Natural killer cell treated with Interleukin-12 subunit alpha and Interleukin-12 subunit beta and Interleukin-15 and Interleukin-18, amount 100 ng/mL, for 72 hours (primary cell): ENCODE measurements at regions not wholly inside any gene's neighbourhood (a gene's known extent, or its start where the extent isn't known, plus 50 kb on each side); places are given as distances from the start of the nearest gene placed in this dataset.
A peak's percentile ranks its signal among the peaks of the same experiment; 100 is the strongest.

Experiments used
- ATAC-seq, 2 donors: fragments of 150-1000 bp; cut with Tn5 transposase in 1 of 2; sonication (Bioruptor Pico), chemical (Tn5 transposase) in 1 of 2; 2 replicates each; pipeline ENCODE4 v1.10.0; 2021
- DNase-seq: peaks from one replicate; pipeline ENCODE4 v3.0.0; 2022; ENCODE audit warnings: low spot score
- H3K27ac Mint-ChIP-seq, 2 donors: 1 replicate in 1 of 2; 2 replicates in 1 of 2; pipeline ENCODE4 v1.8.0; 2022; ENCODE audit warnings: mixed read lengths in 2 of 2, mild to moderate bottlenecking in 1 of 2, moderate library complexity in 1 of 2
- H3K27me3 Mint-ChIP-seq, 2 donors: 1 replicate in 1 of 2; 2 replicates in 1 of 2; pipeline ENCODE4 v1.8.0; 2022; ENCODE audit warnings: mixed read lengths in 2 of 2
- H3K36me3 Mint-ChIP-seq: one replicate; pipeline ENCODE4 v1.8.0; 2022; ENCODE audit warnings: mixed read lengths
- H3K4me1 Mint-ChIP-seq, 2 donors: 1 replicate in 1 of 2; 2 replicates in 1 of 2; pipeline ENCODE4 v1.8.0; 2022; ENCODE audit warnings: low read depth in 2 of 2, mixed read lengths in 2 of 2, mild to moderate bottlenecking in 1 of 2
- H3K4me3 Mint-ChIP-seq: one replicate; pipeline ENCODE4 v1.8.0; 2022; ENCODE audit warnings: mixed read lengths
- H3K9me3 Mint-ChIP-seq: 2 replicates; pipeline ENCODE4 v1.8.0; 2022; ENCODE audit warnings: mixed read lengths

GRCh38 chr3:127033171-127033570, 50.3 kb downstream of the PLXNA1 start:
- no peak overlapping the region for H3K27ac Mint-ChIP-seq
- no peaks in the 10 kb centered on the region for H3K27me3 Mint-ChIP-seq
- H3K36me3 Mint-ChIP-seq, result no peaks in the 10 kb centered on the region
- no peaks in the 10 kb centered on the region for H3K4me1 Mint-ChIP-seq
- H3K4me3 Mint-ChIP-seq, result no peak overlapping the region
- H3K9me3 Mint-ChIP-seq, result no peaks in the 10 kb centered on the region
- DNase-seq, result no peak
- ATAC-seq, result no peak

GRCh38 chr3:127033786-127034185, 50.9 kb downstream of the PLXNA1 start:
- no peak for ATAC-seq
- no peaks in the 10 kb centered on the region for H3K36me3 Mint-ChIP-seq
- no peaks in the 10 kb centered on the region for H3K9me3 Mint-ChIP-seq
- no peak overlapping the region for H3K27ac Mint-ChIP-seq
- no peak for DNase-seq
- no peak overlapping the region for H3K4me3 Mint-ChIP-seq
- H3K4me1 Mint-ChIP-seq, result no peaks in the 10 kb centered on the region
- H3K27me3 Mint-ChIP-seq, result no peaks in the 10 kb centered on the region

GRCh38 chr3:127034195-127034989, 51.5 kb downstream of the PLXNA1 start:
- Mint-ChIP-seq H3K27ac (no peak overlapping the region), H3K4me1 (no peaks in the 10 kb centered on the region), H3K36me3 (no peaks in the 10 kb centered on the region), H3K4me3 (no peak overlapping the region), H3K9me3 (no peaks in the 10 kb centered on the region), H3K27me3 (no peaks in the 10 kb centered on the region)
- DNase-seq, result no peak
- no peak for ATAC-seq

- Mint-ChIP-seq H3K36me3 (no peaks in the 10 kb centered on the region), H3K27ac (no peak overlapping the region), H3K27me3 (no peaks in the 10 kb centered on the region), H3K9me3 (no peaks in the 10 kb centered on the region), H3K4me3 (no peak overlapping the region), H3K4me1 (no peaks in the 10 kb centered on the region)
- DNase-seq (no peak), ATAC-seq (no peak)
Observed at GRCh38 chr3:127034990-127035652, 52.2 kb downstream of the PLXNA1 start.

- no peak overlapping the region for H3K27ac Mint-ChIP-seq
- no peaks in the 10 kb centered on the region for H3K27me3 Mint-ChIP-seq
- no peaks in the 10 kb centered on the region for H3K4me1 Mint-ChIP-seq
- peak; percentile 45 for DNase-seq
- no peaks in the 10 kb centered on the region for H3K9me3 Mint-ChIP-seq
- no peak for ATAC-seq
- no peaks in the 10 kb centered on the region for H3K36me3 Mint-ChIP-seq
- H3K4me3 Mint-ChIP-seq, result no peak overlapping the region
Observed at GRCh38 chr3:127035677-127036076, 52.8 kb downstream of the PLXNA1 start.

GRCh38 chr3:127036209-127037020, 53.5 kb downstream of the PLXNA1 start:
- Mint-ChIP-seq H3K27me3 (no peaks in the 10 kb centered on the region), H3K9me3 (no peaks in the 10 kb centered on the region), H3K36me3 (no peaks in the 10 kb centered on the region), H3K4me3 (no peak overlapping the region), H3K27ac (no peak overlapping the region), H3K4me1 (no peaks in the 10 kb centered on the region)
- ATAC-seq (no peak), DNase-seq (peak; percentile 44)

GRCh38 chr3:127037021-127037400, 54.1 kb downstream of the PLXNA1 start:
- no peaks in the 10 kb centered on the region for H3K9me3 Mint-ChIP-seq
- H3K27ac Mint-ChIP-seq, result no peak overlapping the region
- H3K4me1 Mint-ChIP-seq, result no peaks in the 10 kb centered on the region
- ATAC-seq (no peak), DNase-seq (peak; percentile 60)
- no peak overlapping the region for H3K4me3 Mint-ChIP-seq
- H3K27me3 Mint-ChIP-seq, result no peaks in the 10 kb centered on the region
- H3K36me3 Mint-ChIP-seq, result no peaks in the 10 kb centered on the region

- DNase-seq, result peak; percentile 51
- no peaks in the 10 kb centered on the region for H3K36me3 Mint-ChIP-seq
- no peaks in the 10 kb centered on the region for H3K9me3 Mint-ChIP-seq
- H3K4me1 Mint-ChIP-seq, result no peaks in the 10 kb centered on the region
- H3K4me3 Mint-ChIP-seq, result no peak overlapping the region
- no peaks in the 10 kb centered on the region for H3K27me3 Mint-ChIP-seq
- H3K27ac Mint-ChIP-seq, result no peak overlapping the region
- no peak for ATAC-seq
Observed at GRCh38 chr3:127037418-127037841, 54.5 kb downstream of the PLXNA1 start.

- no peaks in the 10 kb centered on the region for H3K4me1 Mint-ChIP-seq
- no peak overlapping the region for H3K4me3 Mint-ChIP-seq
- no peaks in the 10 kb centered on the region for H3K27me3 Mint-ChIP-seq
- H3K36me3 Mint-ChIP-seq, result no peaks in the 10 kb centered on the region
- H3K9me3 Mint-ChIP-seq, result no peaks in the 10 kb centered on the region
- DNase-seq (peak; percentile 55), ATAC-seq (no peak)
- no peak overlapping the region for H3K27ac Mint-ChIP-seq
Observed at GRCh38 chr3:127037971-127038446, 55.1 kb downstream of the PLXNA1 start.

GRCh38 chr3:127038466-127038865, 55.6 kb downstream of the PLXNA1 start:
- H3K9me3 Mint-ChIP-seq, result no peaks in the 10 kb centered on the region
- ATAC-seq (no peak), DNase-seq (no peak)
- H3K4me3 Mint-ChIP-seq, result no peak overlapping the region
- no peaks in the 10 kb centered on the region for H3K27me3 Mint-ChIP-seq
- no peak overlapping the region for H3K27ac Mint-ChIP-seq
- no peaks in the 10 kb centered on the region for H3K4me1 Mint-ChIP-seq
- H3K36me3 Mint-ChIP-seq, result no peaks in the 10 kb centered on the region

GRCh38 chr3:127038923-127039581, 56.1 kb downstream of the PLXNA1 start:
- no peaks in the 10 kb centered on the region for H3K9me3 Mint-ChIP-seq
- H3K27ac Mint-ChIP-seq, result no peak overlapping the region
- ATAC-seq, result no peak
- H3K36me3 Mint-ChIP-seq, result no peaks in the 10 kb centered on the region
- no peaks in the 10 kb centered on the region for H3K4me1 Mint-ChIP-seq
- H3K4me3 Mint-ChIP-seq, result no peak overlapping the region
- DNase-seq, result peak; percentile 28
- no peaks in the 10 kb centered on the region for H3K27me3 Mint-ChIP-seq

GRCh38 chr3:127039719-127040118, 56.8 kb downstream of the PLXNA1 start:
- no peaks in the 10 kb centered on the region for H3K27me3 Mint-ChIP-seq
- ATAC-seq, result no peak
- H3K27ac Mint-ChIP-seq, result no peak overlapping the region
- H3K36me3 Mint-ChIP-seq, result no peaks in the 10 kb centered on the region
- H3K4me3 Mint-ChIP-seq, result no peak overlapping the region
- H3K9me3 Mint-ChIP-seq, result no peaks in the 10 kb centered on the region
- DNase-seq, result peak; percentile 26
- H3K4me1 Mint-ChIP-seq, result no peaks in the 10 kb centered on the region

- H3K27ac Mint-ChIP-seq, result no peak overlapping the region
- H3K4me1 Mint-ChIP-seq, result no peaks in the 10 kb centered on the region
- ATAC-seq (no peak), DNase-seq (peak; percentile 35)
- no peaks in the 10 kb centered on the region for H3K36me3 Mint-ChIP-seq
- no peaks in the 10 kb centered on the region for H3K27me3 Mint-ChIP-seq
- H3K4me3 Mint-ChIP-seq, result no peak overlapping the region
- H3K9me3 Mint-ChIP-seq, result no peaks in the 10 kb centered on the region
Observed at GRCh38 chr3:127040216-127040615, 57.3 kb downstream of the PLXNA1 start.
